A549 (cell line): ENCODE measurements at regions not wholly inside any gene's neighbourhood (a gene's known extent, or its start where the extent isn't known, plus 50 kb on each side); places are given as distances from the start of the nearest gene placed in this dataset.

ENCODE experiments used
- ATAC-seq, 2 experiments: fragments of 200-7000 bp in 1 of 2; fragments of >200 bp in 1 of 2; cut with Nextera tagmentation in 1 of 2; cut with Tn5 transposase in 1 of 2; 3 replicates each; pipeline versions ENCODE4 v1.8.0 to v1.9.1; 2018 to 2020; ENCODE audit warnings: mild to moderate bottlenecking in 1 of 2, moderate library complexity in 1 of 2
- CTCF ChIA-PET: fragments of 300-600 bp; sonication (Branson Sonifier 250); formaldehyde crosslinking; extraction: SDS; loops from one replicate; lab custom pipeline; 2021; ENCODE audit warnings: antibody characterized with exemption, inconsistent platforms; lab: Yijun Ruan, JAX
- POLR2A ChIA-PET: fragments of 350-600 bp; formaldehyde crosslinking; extraction: SDS; loops from one replicate; lab custom pipeline; 2021; ENCODE audit warnings: antibody characterized with exemption, inconsistent platforms; lab: Yijun Ruan, JAX
- DNase-seq, 2 experiments: peaks; one replicate each; pipeline versions ENCODE4 v3.0.0 to v3.0.0-alpha.2; 2011 to 2016; ENCODE audit warnings: low read depth in 1 of 2, low spot score in 1 of 2
- FAIRE-seq: peaks from 2 replicates; lab custom pipeline; 2011; peaks lifted over from hg19 to GRCh38; lab: Jason Lieb, UNC
- H3K27ac ChIP-seq, 2 experiments: fragments of >200 bp; sonication (Bioruptor Twin); formaldehyde crosslinking; 3 replicates each; pipeline ENCODE4 v1.5.1; 2016 to 2017
- H3K4me1 ChIP-seq: fragments of >200 bp; sonication (Bioruptor Twin); formaldehyde crosslinking; 3 replicates; pipeline ENCODE4 v1.6.1; 2016
- H3K4me2 ChIP-seq: fragments of >200 bp; sonication (Bioruptor Twin); formaldehyde crosslinking; 3 replicates; pipeline ENCODE4 v1.6.1; 2016
- H3K4me3 ChIP-seq: fragments of >200 bp; sonication (Bioruptor Twin); formaldehyde crosslinking; 3 replicates; pipeline ENCODE4 v1.5.1; 2016
- H3K9me3 ChIP-seq: fragments of >200 bp; sonication (Bioruptor Twin); formaldehyde crosslinking; 3 replicates; pipeline ENCODE4 v1.6.1; 2016
- EP300 ChIP-seq, 2 experiments: fragments of >200 bp; sonication (Bioruptor Twin); formaldehyde crosslinking; IDR thresholded peaks; 2 replicates in 1 of 2; 3 replicates in 1 of 2; pipeline ENCODE4 v1.6.1; 2016 to 2017
- FOXS1 ChIP-seq: fragments of 250-450 bp; sonication (Bioruptor Pico); IDR thresholded peaks from 2 replicates; pipeline ENCODE4 v1.5.0; 2020; ENCODE audit warnings: mild to moderate bottlenecking, moderate library complexity
- GATA3 ChIP-seq: IDR thresholded peaks from 2 replicates; pipeline ENCODE4 v1.6.1; 2012; ENCODE audit warnings: borderline replicate concordance
- HDAC2 ChIP-seq: fragments of 200-600 bp; sonication (generic); IDR thresholded peaks from 2 replicates; pipeline ENCODE4 v1.6.1; 2016
- HEYL ChIP-seq: fragments of 250-450 bp; sonication (Bioruptor Pico); IDR thresholded peaks from 2 replicates; pipeline ENCODE4 v1.8.0; 2021; ENCODE audit warnings: mild to moderate bottlenecking, moderate library complexity
- HOXB13 ChIP-seq: fragments of 250-450 bp; sonication (Bioruptor Pico); IDR thresholded peaks from 2 replicates; pipeline ENCODE4 v1.5.0; 2020; ENCODE audit warnings: low read depth, mild to moderate bottlenecking, moderate library complexity
- JUNB ChIP-seq: fragments of >200 bp; sonication (Bioruptor Twin); formaldehyde crosslinking; IDR thresholded peaks from 2 replicates; pipeline ENCODE4 v1.6.1; 2016
- KDM1A ChIP-seq: fragments of 200-600 bp; sonication (generic); IDR thresholded peaks from 2 replicates; pipeline ENCODE4 v1.6.1; 2016; ENCODE audit warnings: low read depth, mild to moderate bottlenecking
- MAFK ChIP-seq: fragments of 450-650 bp; IDR thresholded peaks from 2 replicates; pipeline ENCODE4 v1.6.1; 2014; ENCODE audit not compliant: partially characterized antibody
- NFE2L2 ChIP-seq: fragments of 150-350 bp; conservative IDR thresholded peaks from 2 replicates; pipeline ENCODE4 v1.6.1; 2014; ENCODE audit warnings: low read length
- POLR2A ChIP-seq: IDR thresholded peaks from 2 replicates; pipeline ENCODE4 v1.6.1; 2012; ENCODE audit warnings: mild to moderate bottlenecking, low read length
- RARB ChIP-seq: fragments of 250-450 bp; sonication (Bioruptor Pico); IDR thresholded peaks from 2 replicates; pipeline ENCODE4 v1.8.0; 2021; ENCODE audit warnings: mild to moderate bottlenecking, moderate library complexity
- TP53 ChIP-seq: fragments of 250-450 bp; sonication (Bioruptor Pico); IDR thresholded peaks from 2 replicates; pipeline ENCODE4 v1.5.0; 2021; ENCODE audit warnings: mild to moderate bottlenecking, moderate library complexity
- USF2 ChIP-seq: fragments of 450-650 bp; IDR thresholded peaks from 2 replicates; pipeline ENCODE4 v1.6.1; 2014; ENCODE audit warnings: antibody characterized with exemption
- ZFP36 ChIP-seq: fragments of 450-650 bp; IDR thresholded peaks from 2 replicates; pipeline ENCODE4 v1.6.1; 2014; ENCODE audit warnings: borderline replicate concordance; ENCODE audit not compliant: partially characterized antibody
- ZSCAN20 ChIP-seq: fragments of 250-450 bp; sonication (Bioruptor Pico); IDR thresholded peaks from 2 replicates; pipeline ENCODE4 v1.8.0; 2022; ENCODE audit warnings: mild to moderate bottlenecking, moderate library complexity
- WGBS: methylation state at CpG from one replicate; pipeline ENCODE4 v1.1.6; 2017; ENCODE audit errors: missing lambda C conversion rate; 5-methylcytosine and 5-hydroxymethylcytosine counted together
- TF ChIP-seq, protein P1 (sequence below): fragments of >200 bp; sonication (Bioruptor Twin); formaldehyde crosslinking; IDR thresholded peaks from 3 replicates; pipeline ENCODE4 v1.5.1; 2016
- TF ChIP-seq, protein P2 (sequence below): fragments of 250-450 bp; sonication (Bioruptor Pico); IDR thresholded peaks from 2 replicates; pipeline ENCODE4 v1.5.0; 2021; ENCODE audit warnings: mild to moderate bottlenecking, moderate library complexity, borderline replicate concordance

DNA sequence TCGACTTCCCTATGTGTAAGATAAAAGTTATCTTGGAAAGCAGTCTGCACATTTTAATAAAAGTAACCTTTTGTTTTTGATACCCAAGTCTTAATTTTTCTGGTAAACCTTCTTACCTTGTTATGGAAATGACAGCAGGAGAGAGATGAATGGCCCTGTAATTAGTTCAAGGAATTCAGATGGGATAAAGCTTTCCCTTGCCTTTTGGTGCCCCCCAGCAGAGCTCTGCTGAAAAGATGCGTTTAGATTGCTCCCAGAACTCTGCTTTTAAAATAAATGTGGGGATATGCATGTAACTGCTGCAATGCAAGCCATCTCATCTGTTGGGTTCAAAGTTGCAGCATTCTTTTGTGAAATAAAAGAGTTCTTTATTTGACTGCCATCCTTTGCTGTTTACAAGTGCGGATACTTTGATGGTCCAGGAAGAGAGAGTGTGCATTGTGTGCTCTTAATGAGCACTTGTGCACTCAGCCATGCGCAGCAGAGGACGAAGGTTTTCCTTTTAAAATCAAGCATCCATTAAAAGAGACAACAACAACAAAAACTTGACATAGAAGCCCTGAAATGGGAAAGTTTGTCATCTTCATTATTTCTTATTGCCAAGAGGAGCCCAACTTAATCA is 176.7 kb upstream of the ST6GAL2 start:
- Histone ChIP-seq H3K4me1 (peaks cover 12% of the 10 kb centered on the region; the same call in 1 of the 3 replicates), H3K4me2 (peak overlapping the region; percentile 8; the same call in 1 of the 3 replicates), H3K27ac (no peak overlapping the region), H3K9me3 (no peaks in the 10 kb centered on the region), H3K4me3 (no peak overlapping the region)
- FAIRE-seq: no peak
- TF ChIP-seq RARB (CRISPR knock-in tag) (no peak), HEYL (CRISPR knock-in tag) (no peak), HOXB13 (CRISPR knock-in tag) (no peak), GATA3 (no peak), ZFP36 (no peak), FOXS1 (CRISPR knock-in tag) (no peak), TP53 (CRISPR knock-in tag) (no peak), HDAC2 (no peak)
- TF ChIP-seq, protein P1, sequence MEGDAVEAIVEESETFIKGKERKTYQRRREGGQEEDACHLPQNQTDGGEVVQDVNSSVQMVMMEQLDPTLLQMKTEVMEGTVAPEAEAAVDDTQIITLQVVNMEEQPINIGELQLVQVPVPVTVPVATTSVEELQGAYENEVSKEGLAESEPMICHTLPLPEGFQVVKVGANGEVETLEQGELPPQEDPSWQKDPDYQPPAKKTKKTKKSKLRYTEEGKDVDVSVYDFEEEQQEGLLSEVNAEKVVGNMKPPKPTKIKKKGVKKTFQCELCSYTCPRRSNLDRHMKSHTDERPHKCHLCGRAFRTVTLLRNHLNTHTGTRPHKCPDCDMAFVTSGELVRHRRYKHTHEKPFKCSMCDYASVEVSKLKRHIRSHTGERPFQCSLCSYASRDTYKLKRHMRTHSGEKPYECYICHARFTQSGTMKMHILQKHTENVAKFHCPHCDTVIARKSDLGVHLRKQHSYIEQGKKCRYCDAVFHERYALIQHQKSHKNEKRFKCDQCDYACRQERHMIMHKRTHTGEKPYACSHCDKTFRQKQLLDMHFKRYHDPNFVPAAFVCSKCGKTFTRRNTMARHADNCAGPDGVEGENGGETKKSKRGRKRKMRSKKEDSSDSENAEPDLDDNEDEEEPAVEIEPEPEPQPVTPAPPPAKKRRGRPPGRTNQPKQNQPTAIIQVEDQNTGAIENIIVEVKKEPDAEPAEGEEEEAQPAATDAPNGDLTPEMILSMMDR: no peak
- no peak for ATAC-seq
- 75% methylated on average over 5 of the region's 5 CpGs for WGBS
- ChIA-PET POLR2A (no interaction called here), CTCF (no interaction called here)
- DNase-seq: no peak

DNA sequence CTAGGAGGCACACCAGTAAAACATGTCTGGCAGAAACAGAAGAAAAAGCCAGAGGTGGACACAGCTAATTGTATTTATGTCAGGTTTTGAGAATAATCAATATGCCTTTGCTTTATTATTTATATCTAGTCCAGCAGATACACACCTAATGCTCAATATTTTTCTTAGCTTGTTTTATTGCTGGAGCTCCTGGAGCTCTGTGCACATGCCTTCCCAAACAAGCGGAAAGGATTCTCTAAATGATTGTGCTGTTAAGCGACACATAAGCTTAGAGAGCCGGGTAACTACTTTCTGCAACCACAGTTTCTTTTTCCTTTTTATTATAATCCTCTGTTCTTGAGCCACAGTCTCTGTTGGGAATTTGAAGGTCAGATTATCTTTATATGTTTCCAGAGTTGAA is 177.3 kb upstream of the ST6GAL2 start:
- Histone ChIP-seq H3K4me3 (no peak overlapping the region), H3K27ac (no peak overlapping the region), H3K4me1 (peaks cover 14% of the 10 kb centered on the region; the same call in 1 of the 3 replicates), H3K9me3 (no peaks in the 10 kb centered on the region), H3K4me2 (no peak overlapping the region)
- DNase-seq (no peak), FAIRE-seq (no peak), ATAC-seq (no peak)
- ChIA-PET POLR2A (no interaction called here), CTCF (no interaction called here)
- no peak for TF ChIP-seq USF2
- TF ChIP-seq EP300 (IDR thresholded peaks at IDR 0.05): no peak
- TF ChIP-seq, protein P2, sequence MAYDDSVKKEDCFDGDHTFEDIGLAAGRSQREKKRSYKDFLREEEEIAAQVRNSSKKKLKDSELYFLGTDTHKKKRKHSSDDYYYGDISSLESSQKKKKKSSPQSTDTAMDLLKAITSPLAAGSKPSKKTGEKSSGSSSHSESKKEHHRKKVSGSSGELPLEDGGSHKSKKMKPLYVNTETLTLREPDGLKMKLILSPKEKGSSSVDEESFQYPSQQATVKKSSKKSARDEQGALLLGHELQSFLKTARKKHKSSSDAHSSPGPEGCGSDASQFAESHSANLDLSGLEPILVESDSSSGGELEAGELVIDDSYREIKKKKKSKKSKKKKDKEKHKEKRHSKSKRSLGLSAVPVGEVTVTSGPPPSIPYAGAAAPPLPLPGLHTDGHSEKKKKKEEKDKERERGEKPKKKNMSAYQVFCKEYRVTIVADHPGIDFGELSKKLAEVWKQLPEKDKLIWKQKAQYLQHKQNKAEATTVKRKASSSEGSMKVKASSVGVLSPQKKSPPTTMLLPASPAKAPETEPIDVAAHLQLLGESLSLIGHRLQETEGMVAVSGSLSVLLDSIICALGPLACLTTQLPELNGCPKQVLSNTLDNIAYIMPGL (CRISPR knock-in tag): no peak
- TF ChIP-seq NFE2L2: no peak
- TF ChIP-seq POLR2A: no peak
- no peak for TF ChIP-seq KDM1A
- TF ChIP-seq JUNB: no peak
- TF ChIP-seq ZFP36: no peak
- no peak for TF ChIP-seq FOXS1 (CRISPR knock-in tag)
- TF ChIP-seq ZSCAN20 (CRISPR knock-in tag): no peak
- 94% methylated on average over 3 of the region's 3 CpGs for WGBS

DNA sequence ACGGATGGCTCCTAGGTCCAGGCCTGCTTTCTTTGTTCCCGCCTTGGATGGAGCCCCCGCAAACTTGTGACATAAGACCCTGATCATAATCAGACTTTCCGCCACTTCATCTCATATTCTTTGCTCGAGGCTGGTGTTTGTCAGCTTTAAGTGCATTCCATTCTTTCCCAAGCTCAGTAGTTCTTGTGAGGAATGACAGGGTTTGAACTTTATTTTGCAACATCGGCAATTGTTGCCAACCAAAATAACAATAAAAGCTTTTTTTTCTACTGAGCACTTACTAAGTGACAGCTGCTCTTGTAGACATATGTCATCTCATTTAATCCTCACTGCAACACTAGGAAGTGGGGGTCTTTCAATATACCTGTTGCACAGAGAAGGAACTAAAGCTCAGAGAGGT is 178.8 kb upstream of the ST6GAL2 start:
- FAIRE-seq (no peak), DNase-seq (no peak), ATAC-seq (no peak)
- ChIA-PET POLR2A (interaction anchor here (0.6 kb wide), 1 partner anchor 38 kb away, joined by 3 read pairs; no protein-coding TSS in a partner anchor), CTCF (interaction anchor here (0.6 kb wide), 1 partner anchor 13 kb away, joined by 3 read pairs; no protein-coding TSS in a partner anchor)
- Histone ChIP-seq H3K27ac (no peak overlapping the region), H3K9me3 (no peaks in the 10 kb centered on the region), H3K4me1 (peaks cover 14% of the 10 kb centered on the region; the same call in 1 of the 3 replicates), H3K4me2 (no peak overlapping the region), H3K4me3 (no peak overlapping the region)
- TF ChIP-seq MAFK (peak; percentile 92), HOXB13 (CRISPR knock-in tag) (no peak)
- 90% methylated on average over 6 of the region's 6 CpGs for WGBS
